Vagina (tissue), 2 donors: ENCODE measurements at regions not wholly inside any gene's neighbourhood (a gene's known extent, or its start where the extent isn't known, plus 50 kb on each side); places are given as distances from the start of the nearest gene placed in this dataset.

Experiments
- DNase-seq, 2 donors: peaks; one replicate each; pipeline ENCODE4 v3.0.0-alpha.2; 2017; ENCODE audit errors: extremely low spot score in 2 of 2
- H3K27ac ChIP-seq: fragments of 200-600 bp; sonication (generic); one replicate; pipeline ENCODE4 v1.5.1; 2019
- H3K27me3 ChIP-seq: fragments of 200-600 bp; sonication (generic); one replicate; pipeline ENCODE4 v1.5.1; 2019
- H3K36me3 ChIP-seq, 2 donors: fragments of 200-600 bp; sonication (generic); one replicate each; pipeline ENCODE4 v1.5.1; 2017 to 2019
- H3K4me1 ChIP-seq: fragments of 200-600 bp; sonication (generic); one replicate; pipeline ENCODE4 v1.5.1; 2019
- H3K4me3 ChIP-seq, 2 donors: fragments of 200-600 bp; sonication (generic); 1 replicate in 1 of 2; 2 replicates in 1 of 2; pipeline ENCODE4 v1.5.1; 2016 to 2019
- H3K9me3 ChIP-seq: fragments of 200-600 bp; sonication (generic); one replicate; pipeline ENCODE4 v1.5.1; 2019
- POLR2A ChIP-seq, 2 donors: fragments of 450-650 bp; IDR thresholded peaks; one replicate each; pipeline ENCODE4 v1.6.1; 2017; ENCODE audit warnings: antibody characterized with exemption in 2 of 2, mild to moderate bottlenecking in 2 of 2, moderate library complexity in 2 of 2
- POLR2AphosphoS5 ChIP-seq, 2 donors: sonication (generic); formaldehyde crosslinking; IDR thresholded peaks; one replicate each; pipeline ENCODE4 v1.9.0; 2017; ENCODE audit warnings: antibody characterized with exemption in 2 of 2, mild to moderate bottlenecking in 2 of 2, low read depth in 1 of 2; ENCODE audit not compliant: insufficient read depth in 1 of 2
- intact Hi-C: fragments of 100-400 bp; cut with DNase I; formaldehyde crosslinking; loops from one replicate; pipeline ENCODE4 v1.15.1; 2023
- TF ChIP-seq, protein P1 (sequence below), 3 experiments: fragments of 450-650 bp in 2 of 3; fragments of 200-600 bp in 1 of 3; sonication (generic) in 1 of 3; IDR thresholded peaks; one replicate each; pipeline ENCODE4 v1.5.1; 2017 to 2019; ENCODE audit warnings: antibody characterized with exemption in 3 of 3, mild to moderate bottlenecking in 2 of 3, moderate library complexity in 2 of 3

- intact Hi-C loops = no loop called here
- no peaks in the 10 kb centered on the region for H3K9me3 ChIP-seq
- no peak for TF ChIP-seq POLR2AphosphoS5 (IDR thresholded peaks at IDR 0.05; ENCODE audit: insufficient read depth in 1 of 2, low read depth in 1 of 2)
- no peak for TF ChIP-seq POLR2A (IDR thresholded peaks at IDR 0.05)
- TF ChIP-seq, protein P1, sequence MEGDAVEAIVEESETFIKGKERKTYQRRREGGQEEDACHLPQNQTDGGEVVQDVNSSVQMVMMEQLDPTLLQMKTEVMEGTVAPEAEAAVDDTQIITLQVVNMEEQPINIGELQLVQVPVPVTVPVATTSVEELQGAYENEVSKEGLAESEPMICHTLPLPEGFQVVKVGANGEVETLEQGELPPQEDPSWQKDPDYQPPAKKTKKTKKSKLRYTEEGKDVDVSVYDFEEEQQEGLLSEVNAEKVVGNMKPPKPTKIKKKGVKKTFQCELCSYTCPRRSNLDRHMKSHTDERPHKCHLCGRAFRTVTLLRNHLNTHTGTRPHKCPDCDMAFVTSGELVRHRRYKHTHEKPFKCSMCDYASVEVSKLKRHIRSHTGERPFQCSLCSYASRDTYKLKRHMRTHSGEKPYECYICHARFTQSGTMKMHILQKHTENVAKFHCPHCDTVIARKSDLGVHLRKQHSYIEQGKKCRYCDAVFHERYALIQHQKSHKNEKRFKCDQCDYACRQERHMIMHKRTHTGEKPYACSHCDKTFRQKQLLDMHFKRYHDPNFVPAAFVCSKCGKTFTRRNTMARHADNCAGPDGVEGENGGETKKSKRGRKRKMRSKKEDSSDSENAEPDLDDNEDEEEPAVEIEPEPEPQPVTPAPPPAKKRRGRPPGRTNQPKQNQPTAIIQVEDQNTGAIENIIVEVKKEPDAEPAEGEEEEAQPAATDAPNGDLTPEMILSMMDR (IDR thresholded peaks at IDR 0.05) = no peak
- H3K4me3 ChIP-seq = no peak overlapping the region
- DNase-seq = no peak
- H3K27me3 ChIP-seq = no peaks in the 10 kb centered on the region
- no peak overlapping the region for H3K27ac ChIP-seq
- H3K4me1 ChIP-seq = no peaks in the 10 kb centered on the region
- H3K36me3 ChIP-seq = no peaks in the 10 kb centered on the region
Observed at GRCh38 chrX:155694649-155695048, 81.9 kb upstream of the TMLHE start.

DNA sequence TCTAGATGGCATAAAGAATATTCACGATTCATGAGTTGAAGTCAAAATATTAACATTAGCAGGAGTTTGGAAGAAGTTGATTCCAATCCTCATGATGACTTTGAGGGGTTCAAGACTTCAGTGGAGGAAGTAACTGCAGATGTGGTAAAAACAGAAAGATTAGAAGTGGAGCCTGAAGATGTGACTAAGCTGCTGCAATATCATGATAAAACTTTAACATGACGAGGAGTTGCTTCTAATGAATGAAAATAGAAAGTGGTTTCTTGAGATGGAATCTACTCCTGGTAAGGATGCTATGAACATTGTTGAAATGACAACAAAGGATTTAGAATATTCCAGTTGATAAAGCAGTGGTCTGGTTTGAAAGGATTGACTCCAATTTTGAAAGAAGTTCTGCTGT, 70.1 kb upstream of the TMLHE start:
- DNase-seq = no peak

DNA sequence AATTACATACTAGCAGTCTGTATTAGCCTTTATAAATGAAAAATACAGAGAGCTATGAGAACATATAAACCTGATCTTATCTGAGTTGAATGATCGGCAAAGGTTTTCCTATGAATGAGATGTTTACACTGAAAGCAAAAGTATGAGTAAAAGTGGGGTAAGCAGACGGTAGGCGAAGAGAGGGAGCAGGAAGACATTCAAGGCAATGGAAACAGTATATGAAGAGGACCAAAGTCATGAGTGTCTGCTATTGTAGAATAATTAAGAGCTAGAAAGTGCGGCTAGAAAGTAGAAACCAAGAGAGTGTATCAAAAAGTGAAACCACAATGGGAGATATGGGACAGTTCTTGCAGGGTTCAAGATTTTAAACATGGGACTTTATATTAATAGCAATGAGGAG, 67.0 kb upstream of the TMLHE start:
- Histone ChIP-seq H3K27me3 (no peaks in the 10 kb centered on the region), H3K4me3 (no peak overlapping the region), H3K27ac (no peak overlapping the region), H3K36me3 (no peaks in the 10 kb centered on the region), H3K9me3 (no peaks in the 10 kb centered on the region), H3K4me1 (no peaks in the 10 kb centered on the region)
- TF ChIP-seq, protein P1 (IDR thresholded peaks at IDR 0.05) = no peak
- TF ChIP-seq POLR2A (IDR thresholded peaks at IDR 0.05) (no peak), POLR2AphosphoS5 (IDR thresholded peaks at IDR 0.05; ENCODE audit: insufficient read depth in 1 of 2, low read depth in 1 of 2) (no peak)
- intact Hi-C loops = no loop called here
- no peak for DNase-seq

More for the DNA sequence above, 70.1 kb upstream of the TMLHE start:
- Histone ChIP-seq H3K4me3 (no peak overlapping the region), H3K4me1 (no peaks in the 10 kb centered on the region), H3K27me3 (no peaks in the 10 kb centered on the region), H3K9me3 (no peaks in the 10 kb centered on the region), H3K27ac (no peak overlapping the region), H3K36me3 (no peaks in the 10 kb centered on the region)
- TF ChIP-seq POLR2A (IDR thresholded peaks at IDR 0.05) = no peak
- TF ChIP-seq POLR2AphosphoS5 (IDR thresholded peaks at IDR 0.05; ENCODE audit: insufficient read depth in 1 of 2, low read depth in 1 of 2) = no peak
- TF ChIP-seq, protein P1 (IDR thresholded peaks at IDR 0.05) = no peak
- intact Hi-C loops = no loop called here

DNA sequence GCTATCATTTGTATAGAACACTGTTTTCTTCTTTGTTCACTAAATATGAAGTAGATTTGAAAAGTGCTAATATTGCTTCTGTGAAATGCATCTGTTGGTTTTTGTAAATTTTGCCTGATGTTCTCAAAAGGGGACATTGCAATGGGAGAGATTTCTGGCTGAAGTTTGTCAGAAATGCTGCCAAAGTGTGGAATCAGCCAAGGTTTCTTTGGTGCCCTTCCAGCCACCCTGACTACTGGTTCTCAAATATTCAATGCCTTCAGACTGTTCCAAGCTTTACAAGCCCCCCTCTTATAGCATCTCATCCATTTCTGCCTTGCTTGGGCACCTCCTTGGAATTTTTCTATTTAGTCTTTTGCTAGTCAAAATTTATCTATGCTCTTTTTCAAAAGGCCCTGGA, 60.6 kb upstream of the TMLHE start:
- DNase-seq = no peak
- no peaks in the 10 kb centered on the region for H3K4me1 ChIP-seq
- no peak overlapping the region for H3K27ac ChIP-seq
- H3K9me3 ChIP-seq = no peaks in the 10 kb centered on the region
- no peak overlapping the region for H3K4me3 ChIP-seq
- intact Hi-C loops = no loop called here
- H3K27me3 ChIP-seq = no peaks in the 10 kb centered on the region
- H3K36me3 ChIP-seq = no peaks in the 10 kb centered on the region
- TF ChIP-seq POLR2AphosphoS5 (IDR thresholded peaks at IDR 0.05; ENCODE audit: insufficient read depth in 1 of 2, low read depth in 1 of 2) = no peak
- TF ChIP-seq, protein P1 (IDR thresholded peaks at IDR 0.05) = no peak
- no peak for TF ChIP-seq POLR2A (IDR thresholded peaks at IDR 0.05)

DNA sequence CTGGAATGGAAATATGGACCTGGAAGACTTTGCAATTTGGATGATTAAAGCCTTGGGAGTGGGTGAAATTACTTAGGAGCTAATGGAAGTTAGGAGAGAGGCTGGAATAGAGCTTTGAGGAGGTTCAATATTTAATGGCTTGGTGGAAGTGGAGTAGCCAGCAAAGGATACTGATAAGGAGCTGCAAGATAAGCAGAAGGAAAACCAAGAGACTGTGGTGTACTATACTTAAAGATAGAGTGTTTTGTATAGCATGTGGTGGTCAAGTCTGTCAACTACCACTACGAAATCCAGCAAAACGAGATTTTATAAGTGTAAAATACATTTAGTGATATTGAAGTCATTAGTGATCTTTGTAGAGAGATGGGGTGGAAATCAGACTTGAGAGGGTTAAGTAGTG, 54.0 kb upstream of the TMLHE start:
- Histone ChIP-seq H3K27ac (no peak overlapping the region), H3K4me1 (no peaks in the 10 kb centered on the region), H3K36me3 (no peaks in the 10 kb centered on the region), H3K27me3 (no peaks in the 10 kb centered on the region), H3K4me3 (no peak overlapping the region), H3K9me3 (no peaks in the 10 kb centered on the region)
- TF ChIP-seq, protein P1 (IDR thresholded peaks at IDR 0.05) = no peak
- no peak for TF ChIP-seq POLR2A (IDR thresholded peaks at IDR 0.05)
- no peak for TF ChIP-seq POLR2AphosphoS5 (IDR thresholded peaks at IDR 0.05; ENCODE audit: insufficient read depth in 1 of 2, low read depth in 1 of 2)
- intact Hi-C loops = no loop called here
- no peak for DNase-seq
